Breast epithelium (tissue), 3 donors: ENCODE measurements at regions not wholly inside any gene's neighbourhood (a gene's known extent, or its start where the extent isn't known, plus 50 kb on each side); places are given as distances from the start of the nearest gene placed in this dataset.

Experiments used
- CTCF ChIP-seq, 3 donors: fragments of 450-650 bp; IDR thresholded peaks; one replicate each; pipeline ENCODE4 v1.5.1; 2016 to 2017; ENCODE audit warnings: antibody characterized with exemption in 3 of 3, mild to moderate bottlenecking in 3 of 3, moderate library complexity in 3 of 3
- POLR2A ChIP-seq: fragments of 450-650 bp; IDR thresholded peaks from one replicate; pipeline ENCODE4 v1.6.1; 2016; ENCODE audit warnings: antibody characterized with exemption, mild to moderate bottlenecking, moderate library complexity

- TF ChIP-seq CTCF (IDR thresholded peaks at IDR 0.05): no peak
- TF ChIP-seq POLR2A: no peak
These were observed 154.1 kb upstream of the FAM241A start for GRCh38 chr4:111991163-111991562.
